GM23338 (cell line): ENCODE measurements at regions not wholly inside any gene's neighbourhood (a gene's known extent, or its start where the extent isn't known, plus 50 kb on each side); places are given as distances from the start of the nearest gene placed in this dataset.

Source experiments
- ATAC-seq: fragments of 200-7000 bp; cut with Tn5 transposase; 3 replicates; pipeline ENCODE4 v1.9.1; 2020
- DNase-seq: peaks from one replicate; pipeline ENCODE4 v3.0.0-alpha.2; 2015; ENCODE audit warnings: low spot score
- H2AFZ ChIP-seq: fragments of 200-600 bp; sonication (generic); 2 replicates; pipeline ENCODE4 v1.8.0; 2016; ENCODE audit warnings: antibody characterized with exemption, mild to moderate bottlenecking, moderate library complexity
- H3F3A ChIP-seq: fragments of 200-600 bp; sonication (generic); replicated peaks from 2 replicates; pipeline ENCODE4 v1.8.0; 2017; ENCODE audit warnings: antibody characterized with exemption, mixed run types, low read depth
- H3K27ac ChIP-seq: fragments of 200-600 bp; sonication (generic); 2 replicates; pipeline ENCODE4 v1.6.1; 2016; ENCODE audit warnings: low read depth
- H3K27me3 ChIP-seq: fragments of 200-600 bp; sonication (generic); 2 replicates; pipeline ENCODE4 v1.8.0; 2016; ENCODE audit warnings: mild to moderate bottlenecking, mixed run types, moderate library complexity; ENCODE audit not compliant: insufficient read depth
- H3K36me3 ChIP-seq: fragments of 200-600 bp; sonication (generic); 2 replicates; pipeline ENCODE4 v1.8.0; 2016; ENCODE audit warnings: mild to moderate bottlenecking; ENCODE audit not compliant: insufficient read depth
- H3K4me1 ChIP-seq: fragments of 200-600 bp; sonication (generic); 2 replicates; pipeline ENCODE4 v1.8.0; 2016; ENCODE audit warnings: mild to moderate bottlenecking, moderate library complexity; ENCODE audit not compliant: insufficient read depth
- H3K4me2 ChIP-seq: fragments of 200-600 bp; sonication (generic); 2 replicates; pipeline ENCODE4 v1.7.1; 2017; ENCODE audit warnings: mixed run types
- H3K4me3 ChIP-seq: fragments of 200-600 bp; sonication (generic); 2 replicates; pipeline ENCODE4 v1.6.1; 2016; ENCODE audit warnings: mixed run types
- H3K79me2 ChIP-seq: fragments of 200-600 bp; sonication (generic); replicated peaks from 2 replicates; pipeline ENCODE4 v1.8.0; 2017; ENCODE audit warnings: mild to moderate bottlenecking; ENCODE audit not compliant: insufficient read depth
- H3K9me2 ChIP-seq: fragments of 200-600 bp; sonication (generic); 2 replicates; pipeline ENCODE4 v1.8.0; 2017; ENCODE audit not compliant: insufficient read depth
- H4K20me1 ChIP-seq: fragments of 200-600 bp; sonication (generic); replicated peaks from 2 replicates; pipeline ENCODE4 v1.8.0; 2017; ENCODE audit warnings: mild to moderate bottlenecking; ENCODE audit not compliant: insufficient read depth
- H3K27ac Mint-ChIP-seq: 2 replicates; pipeline ENCODE4 v1.8.0; 2020; ENCODE audit warnings: inconsistent platforms, mild to moderate bottlenecking, moderate library complexity, mixed read lengths
- H3K27me3 Mint-ChIP-seq: 3 replicates; pipeline ENCODE4 v1.8.0; 2022; ENCODE audit warnings: low read depth, mild to moderate bottlenecking, moderate library complexity, mixed read lengths, inconsistent platforms; ENCODE audit not compliant: insufficient read depth, poor library complexity
- H3K36me3 Mint-ChIP-seq: 3 replicates; pipeline ENCODE4 v1.8.0; 2021; ENCODE audit warnings: low read depth, mild to moderate bottlenecking, inconsistent platforms, moderate library complexity, mixed read lengths
- H3K4me1 Mint-ChIP-seq: 3 replicates; pipeline ENCODE4 v1.8.0; 2020; ENCODE audit warnings: mild to moderate bottlenecking, inconsistent platforms, mixed read lengths
- H3K4me3 Mint-ChIP-seq: 3 replicates; pipeline ENCODE4 v1.8.0; 2021; ENCODE audit warnings: moderate library complexity, mild to moderate bottlenecking, inconsistent platforms, mixed read lengths
- H3K9me3 Mint-ChIP-seq: 3 replicates; pipeline ENCODE4 v1.8.0; 2020; ENCODE audit warnings: moderate library complexity, mild to moderate bottlenecking, inconsistent platforms, mixed read lengths
- CREB1 ChIP-seq: fragments of 250-450 bp; sonication (Bioruptor Pico); IDR thresholded peaks from 2 replicates; pipeline ENCODE4 v1.5.0; 2020; ENCODE audit warnings: low read depth, mild to moderate bottlenecking, moderate library complexity
- ETS1 ChIP-seq: IDR thresholded peaks from 2 replicates; pipeline ENCODE4 v1.6.1; 2016; ENCODE audit warnings: antibody characterized with exemption
- EZH2 ChIP-seq: fragments of 200-600 bp; sonication (generic); IDR thresholded peaks from one replicate; pipeline ENCODE4 v1.8.0; 2017; ENCODE audit warnings: antibody characterized with exemption, mild to moderate bottlenecking, low read depth; ENCODE audit not compliant: unreplicated experiment
- NANOG ChIP-seq: IDR thresholded peaks from 2 replicates; pipeline ENCODE4 v1.6.1; 2016; ENCODE audit warnings: antibody characterized with exemption, borderline replicate concordance
- ZNF114 ChIP-seq: fragments of 250-450 bp; sonication (Bioruptor Pico); IDR thresholded peaks from 2 replicates; pipeline ENCODE4 v1.5.0; 2020; ENCODE audit warnings: mild to moderate bottlenecking, moderate library complexity
- ZNF331 ChIP-seq: fragments of 250-450 bp; sonication (Bioruptor Pico); IDR thresholded peaks from 2 replicates; pipeline ENCODE4 v1.5.0; 2020; ENCODE audit warnings: low read depth, mild to moderate bottlenecking, moderate library complexity
- ZNF462 ChIP-seq: fragments of 250-450 bp; sonication (Bioruptor Pico); IDR thresholded peaks from 2 replicates; pipeline ENCODE4 v1.5.0; 2020; ENCODE audit warnings: mild to moderate bottlenecking, moderate library complexity

- TF ChIP-seq ZNF462 (CRISPR knock-in tag) (no peak), ZNF114 (CRISPR knock-in tag) (no peak), CREB1 (CRISPR knock-in tag) (no peak)
Measured at GRCh38 chr4:176970853-176971252, 178.1 kb upstream of the VEGFC start (continued).

- Histone ChIP-seq H3F3A (no peaks in the 10 kb centered on the region), H3K4me2 (no peak overlapping the region), H2AFZ (no peak overlapping the region), H4K20me1 (no peaks in the 10 kb centered on the region), H3K4me1 (no peaks in the 10 kb centered on the region; the same call in 1 of the 2 replicates), H3K4me3 (no peak overlapping the region), H3K79me2 (no peaks in the 10 kb centered on the region), H3K27ac (no peak overlapping the region), H3K27me3 (no peaks in the 10 kb centered on the region), H3K36me3 (no peaks in the 10 kb centered on the region), H3K9me2 (no peaks in the 10 kb centered on the region)
- no peaks in the 10 kb centered on the region for H3K27me3 Mint-ChIP-seq
- no peaks in the 10 kb centered on the region for H3K4me1 Mint-ChIP-seq
- no peak for DNase-seq
- ATAC-seq = no peak
- H3K36me3 Mint-ChIP-seq = no peaks in the 10 kb centered on the region
- no peak overlapping the region for H3K27ac Mint-ChIP-seq
- 0 out of 3 replicates have a peak, but pooled peaks cover 2% of the 10 kb centered on the region for H3K9me3 Mint-ChIP-seq
- H3K4me3 Mint-ChIP-seq = no peak overlapping the region
- no peak for TF ChIP-seq EZH2
- TF ChIP-seq NANOG = no peak
- TF ChIP-seq ZNF462 (CRISPR knock-in tag) = no peak
- TF ChIP-seq ZNF331 = no peak
- TF ChIP-seq ETS1 = no peak
- TF ChIP-seq ZNF114 (CRISPR knock-in tag) = no peak
- TF ChIP-seq CREB1 (CRISPR knock-in tag) = no peak
Measured at GRCh38 chr4:176971576-176972115, 178.9 kb upstream of the VEGFC start.
